K562 (cell line): ENCODE measurements at regions not wholly inside any gene's neighbourhood (a gene's known extent, or its start where the extent isn't known, plus 50 kb on each side); places are given as distances from the start of the nearest gene placed in this dataset.
"Not testable (repeated sequence)": the region's sequence is repeated elsewhere in the genome, so short reads cannot be mapped to it uniquely, and the experiment has no call there.

Source experiments
- ATAC-seq: fragments of 200-7000 bp; cut with Tn5 transposase; 3 replicates; pipeline ENCODE4 v1.9.1; 2020; ENCODE audit warnings: moderate library complexity
- BruUV-seq: library from RNA; stranded (reverse); fragments of 400-500 nt; replicated peaks from 2 replicates; lab custom pipeline; 2021; lab: Mats Ljungman, UMichigan
- CTCF ChIA-PET: fragments of 300-600 bp; formaldehyde crosslinking; extraction: SDS; loops from one replicate; lab custom pipeline; 2021; ENCODE audit warnings: low intra/inter-chr PET ratio; lab: Yijun Ruan, JAX
- POLR2A ChIA-PET: fragments of 300-600, 350-650 bp; sonication (Branson Sonifier 250); formaldehyde crosslinking; extraction: SDS; loops from one replicate; lab custom pipeline; 2021; ENCODE audit warnings: antibody characterized with exemption, inconsistent platforms; lab: Yijun Ruan, JAX
- DNase-seq, 4 experiments: peaks; one replicate each; pipeline versions ENCODE4 v3.0.0 to v3.0.0-alpha.2; 2011 to 2018; ENCODE audit warnings: low spot score in 3 of 4, mixed read lengths in 3 of 4; ENCODE audit errors: extremely low read depth in 1 of 4
- FAIRE-seq: peaks from 2 replicates; lab custom pipeline; 2011; peaks lifted over from hg19 to GRCh38; lab: Jason Lieb, UNC
- H2AFZ ChIP-seq: 2 replicates; pipeline ENCODE4 v1.6.0; 2011; ENCODE audit warnings: low read depth, low read length, control low read depth, inconsistent platforms
- H3K27ac ChIP-seq: fragments of 200-600 bp; 3 replicates; pipeline ENCODE4 v1.8.0; 2011; ENCODE audit warnings: low read depth, mild to moderate bottlenecking, control low read depth, inconsistent platforms, low read length, moderate library complexity, mixed read lengths; ENCODE audit errors: extremely low read depth
- H3K27me3 ChIP-seq, 2 experiments: fragments of 300-600 bp in 1 of 2; 2 replicates in 1 of 2; 3 replicates in 1 of 2; pipeline versions ENCODE4 v1.6.0 to v1.8.0; 2011; ENCODE audit warnings: inconsistent platforms in 2 of 2, low read length in 2 of 2, mild to moderate bottlenecking in 1 of 2, mixed read lengths in 1 of 2, moderate library complexity in 1 of 2; ENCODE audit not compliant: control insufficient read depth in 2 of 2, insufficient read depth in 2 of 2
- H3K36me3 ChIP-seq: fragments of 300-600 bp; 3 replicates; pipeline ENCODE4 v1.8.0; 2011; ENCODE audit warnings: mild to moderate bottlenecking, low read length, inconsistent platforms; ENCODE audit not compliant: control insufficient read depth, insufficient read depth
- H3K4me1 ChIP-seq, 2 experiments: fragments of 200-600 bp in 1 of 2; replicated peaks in 1 of 2; 2 replicates in 1 of 2; 3 replicates in 1 of 2; pipeline versions ENCODE4 v1.5.1 to v1.8.0; 2011; ENCODE audit warnings: inconsistent platforms in 2 of 2, low read length in 2 of 2, mild to moderate bottlenecking in 1 of 2, mixed read lengths in 1 of 2, moderate library complexity in 1 of 2; ENCODE audit not compliant: control insufficient read depth in 2 of 2, insufficient read depth in 2 of 2
- H3K4me2 ChIP-seq: 2 replicates; pipeline ENCODE4 v1.6.1; 2011; ENCODE audit warnings: low read length, control low read depth, inconsistent platforms, mixed read lengths; ENCODE audit not compliant: insufficient read depth
- H3K4me3 ChIP-seq: fragments of 200-600 bp; sonication (generic), shearing (Covaris generic); 2 replicates; pipeline ENCODE4 v1.5.1; 2016; ENCODE audit warnings: control low read depth, inconsistent platforms
- H3K79me2 ChIP-seq: fragments of 200-600 bp; 3 replicates; pipeline ENCODE4 v1.8.0; 2011; ENCODE audit warnings: low read length, inconsistent platforms; ENCODE audit not compliant: control insufficient read depth, insufficient read depth
- H3K9ac ChIP-seq, 2 experiments: 2 replicates each; pipeline versions ENCODE4 v1.6.0 to v1.6.1; 2011; ENCODE audit warnings: low read depth in 2 of 2, low read length in 2 of 2, control low read depth in 1 of 2, inconsistent platforms in 1 of 2, mild to moderate bottlenecking in 1 of 2, mixed read lengths in 1 of 2; ENCODE audit not compliant: insufficient read depth in 1 of 2
- H3K9me1 ChIP-seq: one replicate; pipeline ENCODE4 v1.6.0; 2011; ENCODE audit warnings: inconsistent platforms, mild to moderate bottlenecking, low read length, moderate library complexity; ENCODE audit not compliant: control insufficient read depth, insufficient read depth
- H3K9me3 ChIP-seq: replicated peaks from 2 replicates; pipeline ENCODE4 v1.5.1; 2011; ENCODE audit warnings: low read depth, low read length, inconsistent platforms; ENCODE audit not compliant: control insufficient read depth, insufficient read depth
- H4K20me1 ChIP-seq: replicated peaks from 2 replicates; pipeline ENCODE4 v1.6.1; 2011; ENCODE audit warnings: low read length, inconsistent platforms, mixed read lengths; ENCODE audit not compliant: control insufficient read depth, insufficient read depth
- CEBPG ChIP-seq, 3 experiments: fragments of 200-800 bp in 1 of 3; sonication (Bioruptor generic) in 1 of 3; sonication (generic) in 1 of 3; formaldehyde crosslinking in 1 of 3; IDR thresholded peaks in 2 of 3; conservative IDR thresholded peaks in 1 of 3; 2 replicates each; pipeline versions ENCODE4 v1.6.1 to v1.8.0; 2016 to 2022; ENCODE audit warnings: missing compliant biosample characterization in 2 of 3, missing genetic modification characterization in 2 of 3, mild to moderate bottlenecking in 1 of 3, missing genetic modification reagents in 1 of 3
- GABPB2 ChIP-seq: fragments of 250-450 bp; sonication (Bioruptor Pico); conservative IDR thresholded peaks from 2 replicates; pipeline ENCODE4 v1.5.1; 2021; ENCODE audit warnings: mild to moderate bottlenecking
- HNRNPK ChIP-seq: fragments of 200-400 bp; formaldehyde crosslinking; IDR thresholded peaks from one replicate; pipeline ENCODE4 v1.6.1; 2018; ENCODE audit warnings: mild to moderate bottlenecking, low read depth, low read length; ENCODE audit not compliant: poor library complexity, severe bottlenecking
- MTA3 ChIP-seq: fragments of 450-650 bp; formaldehyde crosslinking; IDR thresholded peaks from 2 replicates; pipeline ENCODE4 v1.6.1; 2017; ENCODE audit warnings: mild to moderate bottlenecking, borderline replicate concordance
- NR4A1 ChIP-seq, 2 experiments: fragments of 250-450 bp in 1 of 2; fragments of 450-650 bp in 1 of 2; sonication (Bioruptor Pico) in 1 of 2; IDR thresholded peaks; 2 replicates each; pipeline versions ENCODE4 v1.4.0 to v1.6.1; 2016 to 2020; ENCODE audit warnings: mild to moderate bottlenecking in 2 of 2, missing compliant biosample characterization in 1 of 2, missing genetic modification characterization in 1 of 2, moderate library complexity in 1 of 2
- ZNF354B ChIP-seq: fragments of 250-450 bp; sonication (Bioruptor Pico); IDR thresholded peaks from 2 replicates; pipeline ENCODE4 v1.4.0; 2020
- ZNF764 ChIP-seq: fragments of 250-450 bp; sonication (Bioruptor Pico); IDR thresholded peaks from 2 replicates; pipeline ENCODE4 v1.4.0; 2020; ENCODE audit warnings: low read depth, mild to moderate bottlenecking, moderate library complexity
- WGBS: fragments of 100-300 bp; shearing (Covaris generic); methylation state at CpG from one replicate; pipeline ENCODE4 v1.1.6; 2016; ENCODE audit warnings: low coverage, mixed read lengths; ENCODE audit not compliant: insufficient coverage; ENCODE audit errors: missing lambda C conversion rate; 5-methylcytosine and 5-hydroxymethylcytosine counted together
- in situ Hi-C: fragments of 300-500 bp; cut with MboI; formaldehyde crosslinking; loops from 4 replicates; pipeline ENCODE4 v1.15.0; 2018; ENCODE audit warnings: inconsistent platforms, mixed read lengths
- intact Hi-C: fragments of 100-400 bp; cut with micrococcal nuclease; formaldehyde crosslinking; loops from 2 replicates; pipeline ENCODE4 v1.14.2; 2022
- TF ChIP-seq, protein P1 (sequence below): fragments of 450-650 bp; IDR thresholded peaks from 2 replicates; pipeline ENCODE4 v1.6.1; 2018; ENCODE audit not compliant: partially characterized antibody

DNA sequence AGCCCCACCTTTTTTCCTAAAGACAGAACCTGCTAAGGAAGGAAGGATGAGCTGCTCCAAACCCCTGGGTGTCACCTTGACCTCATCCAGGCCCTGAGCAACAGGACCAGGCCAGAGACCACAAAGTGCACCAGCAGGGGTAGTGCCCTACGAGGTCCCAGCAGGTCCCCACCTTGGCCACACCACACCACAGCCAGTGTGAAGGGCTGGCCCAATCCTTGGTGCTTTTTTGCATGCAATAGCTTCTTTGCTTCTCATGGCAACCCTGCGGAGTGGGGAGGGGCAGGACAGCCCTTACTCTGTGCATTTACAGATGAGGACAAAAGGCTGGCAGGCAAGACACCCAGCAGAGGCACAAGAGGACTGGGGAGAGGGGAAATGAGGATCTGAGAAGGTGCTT is 352.6 kb downstream of the BCL11B start (continued):
- TF ChIP-seq, protein P1, sequence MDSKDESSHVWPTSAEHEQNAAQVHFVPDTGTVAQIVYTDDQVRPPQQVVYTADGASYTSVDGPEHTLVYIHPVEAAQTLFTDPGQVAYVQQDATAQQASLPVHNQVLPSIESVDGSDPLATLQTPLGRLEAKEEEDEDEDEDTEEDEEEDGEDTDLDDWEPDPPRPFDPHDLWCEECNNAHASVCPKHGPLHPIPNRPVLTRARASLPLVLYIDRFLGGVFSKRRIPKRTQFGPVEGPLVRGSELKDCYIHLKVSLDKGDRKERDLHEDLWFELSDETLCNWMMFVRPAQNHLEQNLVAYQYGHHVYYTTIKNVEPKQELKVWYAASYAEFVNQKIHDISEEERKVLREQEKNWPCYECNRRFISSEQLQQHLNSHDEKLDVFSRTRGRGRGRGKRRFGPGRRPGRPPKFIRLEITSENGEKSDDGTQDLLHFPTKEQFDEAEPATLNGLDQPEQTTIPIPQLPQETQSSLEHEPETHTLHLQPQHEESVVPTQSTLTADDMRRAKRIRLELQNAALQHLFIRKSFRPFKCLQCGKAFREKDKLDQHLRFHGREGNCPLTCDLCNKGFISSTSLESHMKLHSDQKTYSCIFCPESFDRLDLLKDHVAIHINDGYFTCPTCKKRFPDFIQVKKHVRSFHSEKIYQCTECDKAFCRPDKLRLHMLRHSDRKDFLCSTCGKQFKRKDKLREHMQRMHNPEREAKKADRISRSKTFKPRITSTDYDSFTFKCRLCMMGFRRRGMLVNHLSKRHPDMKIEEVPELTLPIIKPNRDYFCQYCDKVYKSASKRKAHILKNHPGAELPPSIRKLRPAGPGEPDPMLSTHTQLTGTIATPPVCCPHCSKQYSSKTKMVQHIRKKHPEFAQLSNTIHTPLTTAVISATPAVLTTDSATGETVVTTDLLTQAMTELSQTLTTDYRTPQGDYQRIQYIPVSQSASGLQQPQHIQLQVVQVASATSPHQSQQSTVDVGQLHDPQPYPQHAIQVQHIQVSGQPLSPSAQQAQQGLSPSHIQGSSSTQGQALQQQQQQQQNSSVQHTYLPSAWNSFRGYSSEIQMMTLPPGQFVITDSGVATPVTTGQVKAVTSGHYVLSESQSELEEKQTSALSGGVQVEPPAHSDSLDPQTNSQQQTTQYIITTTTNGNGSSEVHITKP = no peak
- no peak for TF ChIP-seq ZNF764 (CRISPR knock-in tag)
- no peak for TF ChIP-seq ZNF354B
- no peak for TF ChIP-seq CEBPG (CRISPR knock-in tag; IDR thresholded peaks at IDR 0.05)
- TF ChIP-seq CEBPG (tag; conservative IDR thresholded peaks at IDR 0.05 in 1 of 2, IDR thresholded peaks at IDR 0.05 in 1 of 2) = no peak
- TF ChIP-seq NR4A1 (CRISPR knock-in tag; IDR thresholded peaks at IDR 0.05) = no peak
- TF ChIP-seq NR4A1 (tag; IDR thresholded peaks at IDR 0.05) = no peak
- TF ChIP-seq GABPB2 (CRISPR knock-in tag) = no peak
- TF ChIP-seq MTA3 = no peak
- TF ChIP-seq HNRNPK = no peak

- CTCF ChIA-PET, H3K9me3 ChIP-seq, H3K27me3 ChIP-seq, DNase-seq, intact Hi-C loops, H3K9ac ChIP-seq, BruUV-seq, POLR2A ChIA-PET, FAIRE-seq, H3K4me3 ChIP-seq, ATAC-seq, H3K36me3 ChIP-seq, H3K4me2 ChIP-seq, H3K9me1 ChIP-seq, in situ Hi-C loops, H4K20me1 ChIP-seq, H3K79me2 ChIP-seq, H3K27ac ChIP-seq, H3K4me1 ChIP-seq, H2AFZ ChIP-seq: not testable (repeated sequence)
- WGBS = 0% methylated on average over 3 of the region's 3 CpGs
These were observed 350.7 kb downstream of the BCL11B start for GRCh38 chr14:98921306-98921705.
